ENCODE measurements at regions not wholly inside any gene's neighbourhood (a gene's known extent, or its start where the extent isn't known, plus 50 kb on each side); places are given as distances from the start of the nearest gene placed in this dataset.

GRCh38 chr12:90020881-90021280 is 312.2 kb upstream of the ATP2B1 start:
- DNase-seq = no peak

DNA sequence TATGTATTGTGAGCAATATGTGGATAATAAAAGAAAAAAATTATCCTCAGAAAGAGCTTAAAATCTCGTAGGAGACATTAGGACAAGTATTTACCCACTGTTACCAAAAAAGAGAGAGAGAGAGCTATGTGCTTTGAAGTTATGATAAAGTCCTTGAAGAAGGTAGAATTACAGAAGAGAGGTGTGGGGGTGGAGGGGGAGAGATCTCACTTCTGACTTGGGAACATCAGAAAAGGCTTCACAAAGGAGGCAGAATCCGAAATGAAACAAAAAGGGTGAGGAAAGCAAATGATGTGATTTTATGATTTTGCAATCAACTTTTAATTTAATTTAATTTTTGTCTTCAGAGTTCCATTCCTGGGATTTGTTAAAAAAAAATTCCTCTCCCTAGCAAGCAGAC is 311.8 kb upstream of the ATP2B1 start:
- no peak for DNase-seq

- no peak for DNase-seq
Observed at GRCh38 chr12:90020014-90020413, 311.4 kb upstream of the ATP2B1 start.

DNA sequence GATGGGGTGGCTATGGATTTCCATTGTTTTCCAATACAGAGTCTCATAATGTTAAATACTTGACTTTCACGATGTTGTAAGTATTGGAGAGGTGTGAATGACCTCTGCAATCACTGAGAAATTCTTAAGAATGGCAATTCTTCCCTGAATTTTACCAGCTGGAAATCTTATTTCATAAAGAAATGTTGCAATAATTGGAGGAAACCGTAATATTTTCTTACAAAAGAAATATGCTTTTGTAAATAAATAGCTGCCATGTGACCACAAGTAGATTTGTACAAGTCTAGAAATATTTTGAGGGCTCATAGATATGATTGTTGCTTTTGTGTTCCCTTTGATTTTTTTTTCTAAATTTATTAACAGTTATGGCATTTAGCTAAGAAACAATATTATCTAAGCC is 308.7 kb upstream of the ATP2B1 start:
- DNase-seq = no peak

DNA sequence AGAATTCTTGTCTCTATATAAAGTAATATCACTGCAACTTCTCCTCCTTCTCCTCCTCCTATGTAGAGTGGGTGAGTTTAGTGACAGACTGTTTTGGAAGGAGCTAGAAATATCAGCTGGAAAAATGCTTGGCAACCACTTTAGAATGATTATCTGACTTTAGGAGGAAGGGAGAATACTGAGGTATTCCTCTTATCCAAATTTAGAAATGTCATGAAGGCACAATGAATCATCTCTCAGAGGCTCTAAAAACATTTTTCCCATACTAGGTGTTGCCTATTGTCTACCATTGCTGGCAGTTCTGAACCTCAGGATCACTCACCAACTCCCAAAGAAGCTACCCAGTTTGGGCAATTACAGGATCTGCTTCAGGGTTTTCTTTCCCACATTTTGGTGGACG is 306.6 kb upstream of the ATP2B1 start:
- no peak for DNase-seq

GRCh38 chr12:90013409-90013808 is 304.8 kb upstream of the ATP2B1 start:
- DNase-seq = no peak

DNA sequence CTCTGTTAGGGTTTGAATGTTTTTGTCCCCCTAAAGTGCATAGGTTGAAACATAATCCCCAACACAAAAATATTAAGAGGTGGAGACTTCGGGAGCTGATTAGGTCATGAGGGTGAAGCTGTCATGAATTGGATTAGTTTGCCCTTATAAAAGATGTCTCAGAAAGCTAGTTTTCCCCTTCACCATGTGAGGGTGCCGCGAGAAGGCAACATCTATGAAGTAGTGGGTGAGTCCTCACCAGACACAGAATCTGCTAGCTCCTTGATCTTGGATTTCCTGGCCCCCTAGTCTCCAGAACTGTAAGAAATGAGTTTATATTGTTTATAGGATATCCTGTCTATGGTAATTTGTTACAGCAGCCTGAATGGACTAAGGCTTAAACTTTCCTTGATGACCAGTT is 301.5 kb upstream of the ATP2B1 start:
- no peak for DNase-seq

- DNase-seq = no peak
Observed at GRCh38 chr12:90008277-90008676, 299.6 kb upstream of the ATP2B1 start.

- no peak for DNase-seq
Observed at GRCh38 chr12:90004319-90005074, 295.9 kb upstream of the ATP2B1 start.

DNA sequence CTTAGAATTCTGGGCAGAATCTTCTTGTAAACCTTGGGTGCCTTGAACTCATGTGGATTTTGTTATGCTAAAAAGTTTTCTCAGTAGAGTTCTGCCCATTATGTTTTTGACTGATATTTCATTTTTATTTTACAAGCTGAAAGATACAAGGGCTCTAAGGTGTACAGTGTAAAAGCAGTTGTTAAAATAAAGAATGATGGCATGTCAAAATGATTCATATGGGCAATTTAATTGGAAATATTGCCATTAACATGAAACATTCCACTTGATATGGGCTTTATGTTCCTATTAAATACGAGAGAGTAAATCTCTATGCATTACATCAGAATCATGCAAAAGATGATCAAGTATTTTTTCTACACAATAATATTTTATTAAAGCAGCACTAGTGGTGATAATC is 295.1 kb upstream of the ATP2B1 start:
- DNase-seq = no peak

GRCh38 chr12:90000721-90001120 is 292.1 kb upstream of the ATP2B1 start:
- DNase-seq = no peak

- DNase-seq = no peak
Observed at GRCh38 chr12:89999699-90000505, 291.3 kb upstream of the ATP2B1 start.

- no peak for DNase-seq
Observed at GRCh38 chr12:89995870-89996269, 287.2 kb upstream of the ATP2B1 start.

- DNase-seq = no peak
Observed at GRCh38 chr12:89994911-89995310, 286.3 kb upstream of the ATP2B1 start.

- no peak for DNase-seq
Observed at GRCh38 chr12:89993632-89994031, 285.0 kb upstream of the ATP2B1 start.

- no peak for DNase-seq
Observed at GRCh38 chr12:89992668-89993451, 284.2 kb upstream of the ATP2B1 start.

GRCh38 chr12:89991807-89992590 is 283.4 kb upstream of the ATP2B1 start:
- no peak for DNase-seq

DNA sequence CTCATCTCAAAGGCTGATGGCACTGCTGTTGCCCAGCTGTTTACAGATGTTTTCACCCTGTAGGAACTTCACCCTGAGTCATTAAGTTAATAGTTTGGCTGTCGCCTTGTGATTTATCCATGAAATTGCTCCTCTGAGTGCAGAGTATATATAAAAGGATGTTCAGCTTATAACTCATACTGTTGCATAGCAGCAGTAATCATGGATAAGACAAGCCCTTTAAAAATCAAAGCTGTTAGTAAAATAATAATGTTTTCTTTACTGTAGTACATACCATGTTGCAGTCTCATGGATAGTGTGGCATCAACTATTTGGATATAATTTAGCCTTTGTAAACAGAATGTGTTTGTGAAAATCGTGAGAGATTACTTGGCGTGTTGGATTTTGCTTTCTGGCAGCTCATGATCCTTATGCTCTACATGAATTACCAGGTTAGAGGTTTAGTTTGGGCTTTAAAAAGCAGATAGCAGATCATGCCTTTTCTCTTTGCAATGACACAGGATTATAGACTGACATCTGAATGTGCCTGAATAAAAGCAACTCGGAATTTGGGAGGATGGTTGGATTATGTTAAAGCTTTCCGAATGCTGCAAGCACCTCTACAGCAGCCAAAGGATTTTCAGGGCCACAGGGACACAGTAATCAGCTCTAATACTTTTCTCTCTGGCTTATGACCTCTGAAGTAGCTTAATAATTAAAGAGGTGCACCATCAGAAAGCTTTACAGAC is 279.7 kb upstream of the ATP2B1 start:
- DNase-seq = no peak

DNA sequence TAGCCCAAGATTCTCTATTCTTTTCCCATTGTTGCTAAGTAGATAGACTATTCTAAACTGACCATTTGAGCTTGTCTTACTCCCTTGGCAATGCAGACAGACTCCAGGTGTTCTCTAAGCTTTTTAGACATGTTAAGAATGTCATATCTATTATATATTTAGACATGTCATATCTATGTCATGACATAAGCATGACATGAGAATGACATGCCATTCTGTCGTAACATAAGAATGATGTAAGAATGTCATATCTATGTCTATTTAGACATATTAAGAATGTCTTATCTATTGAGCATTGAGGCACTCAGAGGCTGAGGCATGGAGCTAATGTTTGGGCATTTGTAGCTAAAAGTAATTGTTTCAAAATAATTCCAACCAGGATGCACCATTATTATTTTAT is 277.3 kb upstream of the ATP2B1 start:
- no peak for DNase-seq

- DNase-seq = no peak
Observed at GRCh38 chr12:89984846-89985245, 276.2 kb upstream of the ATP2B1 start.

DNA sequence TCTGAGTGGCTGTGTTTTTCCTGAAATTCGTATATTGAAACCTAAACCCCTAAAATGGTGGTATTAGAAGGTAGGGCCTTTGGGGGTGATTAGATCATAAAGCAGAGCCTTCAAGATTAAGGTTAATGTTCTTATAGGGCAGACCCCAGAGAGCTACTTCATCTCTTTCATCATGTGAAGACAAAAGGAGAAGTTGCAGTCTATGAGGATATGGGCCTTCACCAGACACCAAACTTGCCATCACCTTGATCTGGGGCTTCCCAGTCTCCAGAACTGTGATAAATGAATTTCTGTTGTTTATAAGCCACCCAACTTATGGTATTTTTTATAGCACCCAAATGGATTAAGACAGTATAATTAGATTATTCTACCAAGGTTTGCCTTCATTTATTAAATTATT is 275.0 kb upstream of the ATP2B1 start:
- DNase-seq = no peak

GRCh38 chr12:89980236-89980635 is 271.6 kb upstream of the ATP2B1 start:
- DNase-seq = no peak

All from activated effector memory CD4-positive, alpha-beta T cell treated with anti-CD3 and anti-CD28 coated beads, Interleukin-2, amount 50 U/mL, for 16 hours (primary cell).